Testis (tissue), 2 donors: ENCODE measurements at regions not wholly inside any gene's neighbourhood (a gene's known extent, or its start where the extent isn't known, plus 50 kb on each side); places are given as distances from the start of the nearest gene placed in this dataset.

Source experiments
- DNase-seq: peaks from one replicate; pipeline ENCODE4 v3.0.0-alpha.2; 2019
- H3K27ac ChIP-seq, 2 donors: fragments of 200-600 bp; sonication (generic); one replicate each; pipeline ENCODE4 v1.5.1; 2019
- H3K27me3 ChIP-seq: fragments of 200-600 bp; sonication (generic); one replicate; pipeline ENCODE4 v1.5.1; 2019
- H3K36me3 ChIP-seq: fragments of 200-600 bp; sonication (generic); one replicate; pipeline ENCODE4 v1.5.1; 2017; ENCODE audit warnings: low read depth; ENCODE audit errors: missing control alignments
- H3K4me1 ChIP-seq: fragments of 200-600 bp; sonication (generic); one replicate; pipeline ENCODE4 v1.5.1; 2019
- H3K4me3 ChIP-seq, 2 donors: fragments of 200-600 bp; sonication (generic); one replicate each; pipeline ENCODE4 v1.5.1; 2017 to 2019
- H3K9me3 ChIP-seq: fragments of 200-600 bp; sonication (generic); one replicate; pipeline ENCODE4 v1.5.1; 2017
- POLR2A ChIP-seq: fragments of 450-650 bp; IDR thresholded peaks from one replicate; pipeline ENCODE4 v1.6.1; 2017; ENCODE audit warnings: antibody characterized with exemption, mild to moderate bottlenecking, moderate library complexity
- WGBS, 2 donors: methylation state at CpG; one replicate each; pipeline ENCODE4 v1.1.5; 2018; 5-methylcytosine and 5-hydroxymethylcytosine counted together
- intact Hi-C: fragments of 100-400 bp; cut with DNase I; formaldehyde crosslinking; loops from one replicate; pipeline ENCODE4 v1.15.1; 2023; ENCODE audit warnings: low total_unique reads
- TF ChIP-seq, protein P1 (sequence below), 3 experiments: fragments of 450-650 bp in 2 of 3; fragments of 200-600 bp in 1 of 3; sonication (generic) in 1 of 3; IDR thresholded peaks; one replicate each; pipeline ENCODE4 v1.5.1; 2016 to 2019; ENCODE audit warnings: antibody characterized with exemption in 3 of 3, mild to moderate bottlenecking in 2 of 3, moderate library complexity in 1 of 3

DNA sequence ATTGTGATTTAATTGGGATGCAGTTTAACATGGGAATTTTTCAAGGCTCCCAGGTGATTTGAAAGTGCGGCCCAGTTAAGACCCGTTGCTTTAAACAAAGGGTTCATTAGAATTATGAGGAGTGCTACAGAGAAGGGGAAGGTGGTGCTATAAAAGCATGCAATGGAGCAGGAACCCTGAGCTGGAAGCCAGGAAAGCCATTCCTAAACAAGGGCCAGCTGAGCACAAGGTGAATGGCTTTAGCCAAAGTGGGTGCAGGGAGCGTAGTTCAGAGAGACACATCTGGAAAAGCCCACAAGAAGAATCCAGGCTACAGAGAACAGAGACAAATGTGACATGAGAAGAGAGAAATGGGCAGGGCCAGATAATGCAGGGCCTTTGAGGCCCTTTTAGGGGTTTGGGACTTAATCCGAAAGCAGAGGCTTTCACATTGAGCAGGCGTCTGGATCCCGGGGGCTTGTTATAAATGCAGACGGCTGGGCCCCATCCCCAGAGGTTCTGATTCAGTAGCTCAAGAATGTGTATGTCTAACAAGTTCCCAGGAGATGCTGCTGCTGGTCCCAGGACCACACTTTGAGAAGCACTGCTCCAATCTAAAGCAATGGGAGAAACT, 138.1 kb upstream of the WWC1 start:
- intact Hi-C loops: no loop called here
- DNase-seq: no peak
- no peak overlapping the region for H3K27ac ChIP-seq
- H3K27me3 ChIP-seq: no peaks in the 10 kb centered on the region
- no peak overlapping the region for H3K4me3 ChIP-seq
- H3K4me1 ChIP-seq: no peaks in the 10 kb centered on the region
- no peaks in the 10 kb centered on the region for H3K36me3 ChIP-seq
- H3K9me3 ChIP-seq: no peaks in the 10 kb centered on the region
- 74 to 84% methylated on average over 3 to 7 of the region's 7 CpGs for WGBS, 2 donors
- TF ChIP-seq POLR2A: no peak
- TF ChIP-seq, protein P1, sequence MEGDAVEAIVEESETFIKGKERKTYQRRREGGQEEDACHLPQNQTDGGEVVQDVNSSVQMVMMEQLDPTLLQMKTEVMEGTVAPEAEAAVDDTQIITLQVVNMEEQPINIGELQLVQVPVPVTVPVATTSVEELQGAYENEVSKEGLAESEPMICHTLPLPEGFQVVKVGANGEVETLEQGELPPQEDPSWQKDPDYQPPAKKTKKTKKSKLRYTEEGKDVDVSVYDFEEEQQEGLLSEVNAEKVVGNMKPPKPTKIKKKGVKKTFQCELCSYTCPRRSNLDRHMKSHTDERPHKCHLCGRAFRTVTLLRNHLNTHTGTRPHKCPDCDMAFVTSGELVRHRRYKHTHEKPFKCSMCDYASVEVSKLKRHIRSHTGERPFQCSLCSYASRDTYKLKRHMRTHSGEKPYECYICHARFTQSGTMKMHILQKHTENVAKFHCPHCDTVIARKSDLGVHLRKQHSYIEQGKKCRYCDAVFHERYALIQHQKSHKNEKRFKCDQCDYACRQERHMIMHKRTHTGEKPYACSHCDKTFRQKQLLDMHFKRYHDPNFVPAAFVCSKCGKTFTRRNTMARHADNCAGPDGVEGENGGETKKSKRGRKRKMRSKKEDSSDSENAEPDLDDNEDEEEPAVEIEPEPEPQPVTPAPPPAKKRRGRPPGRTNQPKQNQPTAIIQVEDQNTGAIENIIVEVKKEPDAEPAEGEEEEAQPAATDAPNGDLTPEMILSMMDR (IDR thresholded peaks at IDR 0.05): no peak

DNA sequence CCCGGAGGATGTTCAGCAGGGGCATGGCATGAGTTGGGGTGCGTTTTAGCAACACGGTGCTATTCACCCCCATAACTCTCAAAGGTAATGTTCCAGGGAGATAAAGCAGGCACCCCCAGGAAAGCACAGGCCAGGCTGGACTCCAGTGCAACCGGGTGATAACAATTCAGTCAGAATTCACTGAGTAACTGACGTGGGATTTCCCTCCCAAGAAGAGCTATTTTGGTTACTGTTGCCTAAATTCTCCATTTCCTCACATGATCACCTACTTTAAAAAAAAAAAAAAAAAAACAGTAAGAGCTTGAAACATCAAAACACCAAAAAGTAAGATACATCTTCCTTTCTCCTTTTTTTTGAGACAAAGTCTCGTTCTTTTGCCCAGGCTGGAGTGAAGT, 137.6 kb upstream of the WWC1 start:
- no peaks in the 10 kb centered on the region for H3K27me3 ChIP-seq
- 57 to 70% methylated on average over 6 of the region's 6 CpGs for WGBS, 2 donors
- H3K27ac ChIP-seq: no peak overlapping the region
- intact Hi-C loops: no loop called here
- H3K9me3 ChIP-seq: no peaks in the 10 kb centered on the region
- no peak for DNase-seq
- no peak for TF ChIP-seq POLR2A
- TF ChIP-seq, protein P1 (IDR thresholded peaks at IDR 0.05): no peak
- no peak overlapping the region for H3K4me3 ChIP-seq
- no peaks in the 10 kb centered on the region for H3K4me1 ChIP-seq
- H3K36me3 ChIP-seq: no peaks in the 10 kb centered on the region

DNA sequence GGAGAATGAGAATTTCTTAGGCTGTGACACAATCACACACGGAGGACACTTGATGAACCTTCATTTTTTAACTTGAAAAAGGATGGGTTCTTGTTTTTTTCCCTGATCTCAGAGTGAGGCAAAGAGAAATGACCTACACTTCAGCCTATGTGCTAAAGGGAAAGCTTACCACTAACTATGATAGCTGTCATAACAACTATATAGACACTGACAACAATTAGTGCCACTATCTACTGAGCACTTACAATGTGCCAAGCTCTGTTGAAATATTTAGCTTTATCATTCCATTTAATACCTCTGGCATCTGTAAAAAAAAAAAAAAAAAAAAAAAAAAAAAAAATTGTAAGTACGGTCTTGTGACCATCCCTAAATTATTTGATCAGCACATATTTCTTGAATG, 135.9 kb upstream of the WWC1 start:
- H3K27ac ChIP-seq: no peak overlapping the region
- no peaks in the 10 kb centered on the region for H3K9me3 ChIP-seq
- intact Hi-C loops: no loop called here
- no peaks in the 10 kb centered on the region for H3K27me3 ChIP-seq
- DNase-seq: no peak
- no peak overlapping the region for H3K4me3 ChIP-seq
- no peak for TF ChIP-seq POLR2A
- TF ChIP-seq, protein P1 (IDR thresholded peaks at IDR 0.05): no peak
- H3K4me1 ChIP-seq: no peaks in the 10 kb centered on the region
- 68 to 86% methylated on average over 2 of the region's 2 CpGs for WGBS, 2 donors
- H3K36me3 ChIP-seq: no peaks in the 10 kb centered on the region

DNA sequence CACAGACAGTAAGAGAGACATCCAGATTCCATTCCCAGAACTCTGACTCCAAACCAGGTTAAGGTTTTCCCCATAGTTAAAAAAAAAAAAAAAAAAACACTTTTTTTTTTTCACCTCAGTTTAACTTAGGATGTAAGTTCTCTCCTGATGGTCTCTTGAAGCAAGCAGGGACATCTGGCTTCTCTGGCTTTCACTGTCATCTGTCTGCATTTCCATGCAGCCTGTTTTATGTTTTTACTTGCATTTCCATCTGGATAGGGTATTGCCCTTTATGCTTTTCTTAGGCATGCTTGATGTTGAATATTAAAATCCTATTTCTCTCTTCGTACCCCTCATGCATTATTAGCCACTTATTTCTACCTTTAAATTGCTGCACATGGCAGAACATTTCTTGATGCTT, 135.3 kb upstream of the WWC1 start:
- intact Hi-C loops: no loop called here
- no peaks in the 10 kb centered on the region for H3K4me1 ChIP-seq
- H3K36me3 ChIP-seq: no peaks in the 10 kb centered on the region
- H3K9me3 ChIP-seq: no peaks in the 10 kb centered on the region
- no peak for DNase-seq
- no peak overlapping the region for H3K27ac ChIP-seq
- WGBS, 2 donors: 87 to 94% methylated on average over 1 of the region's 1 CpG
- no peaks in the 10 kb centered on the region for H3K27me3 ChIP-seq
- no peak for TF ChIP-seq POLR2A
- TF ChIP-seq, protein P1 (IDR thresholded peaks at IDR 0.05): no peak
- no peak overlapping the region for H3K4me3 ChIP-seq

DNA sequence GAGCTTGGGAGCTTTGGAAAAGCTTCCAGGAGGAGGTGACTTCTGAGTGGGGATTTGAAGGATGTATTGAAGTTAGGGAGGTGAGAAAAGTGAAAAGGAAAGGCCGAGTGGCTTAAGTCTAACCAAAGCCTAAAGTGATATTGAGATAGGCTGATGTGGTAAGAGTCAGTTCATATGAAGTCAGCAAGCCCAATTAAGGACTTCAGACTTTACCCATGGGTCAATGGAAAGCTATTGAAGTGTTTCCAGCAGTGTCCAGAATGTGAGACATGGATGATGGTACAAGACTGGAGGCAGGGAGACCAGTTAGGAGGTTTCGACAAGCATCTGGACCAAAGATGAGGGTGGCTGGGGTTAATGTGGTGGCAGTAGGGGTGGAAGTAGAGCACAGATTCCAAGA, 134.3 kb upstream of the WWC1 start:
- H3K4me3 ChIP-seq: no peak overlapping the region
- no peak overlapping the region for H3K27ac ChIP-seq
- H3K36me3 ChIP-seq: no peaks in the 10 kb centered on the region
- TF ChIP-seq, protein P1 (IDR thresholded peaks at IDR 0.05): no peak
- TF ChIP-seq POLR2A: no peak
- intact Hi-C loops: no loop called here
- H3K27me3 ChIP-seq: no peaks in the 10 kb centered on the region
- no peaks in the 10 kb centered on the region for H3K4me1 ChIP-seq
- 87 to 93% methylated on average over 2 of the region's 2 CpGs for WGBS, 2 donors
- DNase-seq: no peak
- no peaks in the 10 kb centered on the region for H3K9me3 ChIP-seq
